ENCODE measurements at regions not wholly inside any gene's neighbourhood (a gene's known extent, or its start where the extent isn't known, plus 50 kb on each side); places are given as distances from the start of the nearest gene placed in this dataset.

DNA sequence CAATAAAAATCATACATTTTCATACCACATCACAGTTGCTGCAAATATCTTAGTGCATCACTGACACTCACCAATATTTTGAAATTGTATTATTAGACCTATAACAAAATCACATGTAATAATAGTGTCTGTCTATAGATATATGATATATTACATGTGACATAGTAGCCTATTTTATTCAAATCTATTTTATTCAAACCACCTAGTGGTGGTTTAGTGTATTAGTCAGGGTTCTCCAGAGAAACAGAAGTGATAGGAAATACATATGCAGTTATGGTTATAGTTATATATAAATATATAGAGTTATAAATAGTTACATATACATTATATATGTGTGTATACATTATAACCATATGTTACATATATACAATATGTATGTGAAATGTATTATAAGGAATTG lies 366.5 kb upstream of the ARID1B start:
- no peaks in the 10 kb centered on the region for H3K36me3 ChIP-seq (replicated peaks in 1 of 2; ENCODE audit: insufficient read depth in 1 of 2, low read depth in 2 of 2)
- no peak overlapping the region for H3K4me3 ChIP-seq
- DNase-seq = no peak
- TF ChIP-seq, protein P1, sequence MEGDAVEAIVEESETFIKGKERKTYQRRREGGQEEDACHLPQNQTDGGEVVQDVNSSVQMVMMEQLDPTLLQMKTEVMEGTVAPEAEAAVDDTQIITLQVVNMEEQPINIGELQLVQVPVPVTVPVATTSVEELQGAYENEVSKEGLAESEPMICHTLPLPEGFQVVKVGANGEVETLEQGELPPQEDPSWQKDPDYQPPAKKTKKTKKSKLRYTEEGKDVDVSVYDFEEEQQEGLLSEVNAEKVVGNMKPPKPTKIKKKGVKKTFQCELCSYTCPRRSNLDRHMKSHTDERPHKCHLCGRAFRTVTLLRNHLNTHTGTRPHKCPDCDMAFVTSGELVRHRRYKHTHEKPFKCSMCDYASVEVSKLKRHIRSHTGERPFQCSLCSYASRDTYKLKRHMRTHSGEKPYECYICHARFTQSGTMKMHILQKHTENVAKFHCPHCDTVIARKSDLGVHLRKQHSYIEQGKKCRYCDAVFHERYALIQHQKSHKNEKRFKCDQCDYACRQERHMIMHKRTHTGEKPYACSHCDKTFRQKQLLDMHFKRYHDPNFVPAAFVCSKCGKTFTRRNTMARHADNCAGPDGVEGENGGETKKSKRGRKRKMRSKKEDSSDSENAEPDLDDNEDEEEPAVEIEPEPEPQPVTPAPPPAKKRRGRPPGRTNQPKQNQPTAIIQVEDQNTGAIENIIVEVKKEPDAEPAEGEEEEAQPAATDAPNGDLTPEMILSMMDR (IDR thresholded peaks at IDR 0.05) = peak in 2 of 7 experiments; percentile 11 to 19
- no peak for TF ChIP-seq POLR2A (IDR thresholded peaks at IDR 0.05)
- no peak for ATAC-seq
- H3K4me1 ChIP-seq = no peaks in the 10 kb centered on the region
- intact Hi-C loops (cut with DNase I) = no loop called here
- no peaks in the 10 kb centered on the region for H3K27me3 ChIP-seq
- no peaks in the 10 kb centered on the region for H3K9me3 ChIP-seq
- H3K27ac ChIP-seq = no peak overlapping the region

DNA sequence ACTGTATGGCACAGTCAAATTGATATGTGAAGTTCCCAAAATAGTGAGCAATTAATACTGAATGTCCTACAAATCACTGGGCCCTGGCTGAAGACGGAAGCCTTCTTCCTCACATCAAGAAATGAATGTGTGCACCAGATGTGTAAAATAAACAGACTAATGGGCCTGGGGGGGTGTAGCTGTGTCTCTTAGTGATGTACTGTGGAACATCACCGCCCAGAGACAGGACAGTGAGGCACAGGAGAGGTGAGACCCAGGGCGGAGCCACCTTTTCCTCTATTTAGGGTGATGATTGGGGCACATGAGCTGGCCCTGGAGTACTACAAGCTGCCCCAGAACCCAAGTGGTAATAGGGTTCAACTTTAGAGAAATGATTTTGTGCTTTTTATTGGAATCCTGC lies 368.5 kb upstream of the ARID1B start:
- ATAC-seq (no peak), DNase-seq (no peak)
- Histone ChIP-seq H3K27me3 (no peaks in the 10 kb centered on the region), H3K9me3 (no peaks in the 10 kb centered on the region), H3K4me3 (no peak overlapping the region), H3K27ac (no peak overlapping the region), H3K4me1 (no peaks in the 10 kb centered on the region), H3K36me3 (replicated peaks in 1 of 2; ENCODE audit: insufficient read depth in 1 of 2, low read depth in 2 of 2) (no peaks in the 10 kb centered on the region)
- intact Hi-C loops (cut with DNase I) = no loop called here
- 72 to 84% methylated on average over 3 of the region's 3 CpGs for WGBS, 2 donors
- TF ChIP-seq, protein P1 (IDR thresholded peaks at IDR 0.05) = no peak
- TF ChIP-seq POLR2A (IDR thresholded peaks at IDR 0.05) = no peak

DNA sequence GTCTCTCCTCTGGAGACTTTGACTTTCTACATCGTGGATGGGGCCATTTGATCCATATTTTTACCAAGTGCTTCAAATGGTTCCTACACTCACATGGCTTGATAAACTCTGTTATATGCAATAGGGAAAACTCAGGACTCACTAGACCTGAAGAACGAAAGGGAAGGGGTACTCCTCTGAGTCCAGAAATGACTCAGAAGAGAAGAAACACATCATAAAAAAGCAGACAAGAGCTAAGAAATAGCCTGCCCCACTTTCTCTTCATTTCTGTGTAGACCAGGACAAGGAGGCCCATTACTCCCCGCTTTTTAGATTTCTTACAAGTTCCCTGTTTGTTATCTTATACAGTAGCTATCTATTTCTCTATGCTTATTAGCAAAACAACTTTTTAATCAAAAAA lies 369.8 kb upstream of the ARID1B start:
- WGBS, 2 donors = 75 to 85% methylated on average over 3 of the region's 3 CpGs
- Histone ChIP-seq H3K36me3 (replicated peaks in 1 of 2; ENCODE audit: insufficient read depth in 1 of 2, low read depth in 2 of 2) (no peaks in the 10 kb centered on the region), H3K27me3 (no peaks in the 10 kb centered on the region), H3K9me3 (no peaks in the 10 kb centered on the region), H3K4me1 (no peaks in the 10 kb centered on the region), H3K4me3 (no peak overlapping the region), H3K27ac (no peak overlapping the region)
- DNase-seq (no peak), ATAC-seq (no peak)
- intact Hi-C loops (cut with DNase I) = no loop called here
- no peak for TF ChIP-seq POLR2A (IDR thresholded peaks at IDR 0.05)
- TF ChIP-seq, protein P1 (IDR thresholded peaks at IDR 0.05) = no peak

DNA sequence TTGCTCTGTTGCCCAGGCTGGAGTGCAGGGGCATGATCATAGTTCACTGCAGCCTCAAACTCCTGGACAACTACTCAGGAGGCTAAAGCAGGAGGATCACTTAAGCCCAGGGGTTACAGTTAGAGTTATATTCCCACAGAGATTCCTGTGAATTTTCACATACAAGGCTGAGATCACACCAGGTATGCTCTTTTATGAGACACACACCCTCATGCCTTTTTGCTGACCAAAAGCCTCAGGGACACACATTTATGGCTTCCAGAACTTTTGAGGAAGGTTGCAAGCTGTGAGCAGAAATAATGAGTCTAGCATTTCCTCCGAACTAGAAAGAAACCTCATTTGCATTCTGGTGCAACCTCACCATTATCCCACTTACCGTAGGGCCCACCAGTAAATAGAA lies 370.5 kb upstream of the ARID1B start:
- WGBS, 2 donors = 80 to 87% methylated on average over 2 of the region's 2 CpGs
- intact Hi-C loops (cut with DNase I) = no loop called here
- no peak for DNase-seq
- no peaks in the 10 kb centered on the region for H3K9me3 ChIP-seq
- H3K36me3 ChIP-seq (replicated peaks in 1 of 2; ENCODE audit: insufficient read depth in 1 of 2, low read depth in 2 of 2) = no peaks in the 10 kb centered on the region
- no peaks in the 10 kb centered on the region for H3K27me3 ChIP-seq
- H3K4me1 ChIP-seq = no peaks in the 10 kb centered on the region
- H3K27ac ChIP-seq = no peak overlapping the region
- no peak for TF ChIP-seq POLR2A (IDR thresholded peaks at IDR 0.05)
- TF ChIP-seq, protein P1 (IDR thresholded peaks at IDR 0.05) = no peak
- no peak overlapping the region for H3K4me3 ChIP-seq
- no peak for ATAC-seq

DNA sequence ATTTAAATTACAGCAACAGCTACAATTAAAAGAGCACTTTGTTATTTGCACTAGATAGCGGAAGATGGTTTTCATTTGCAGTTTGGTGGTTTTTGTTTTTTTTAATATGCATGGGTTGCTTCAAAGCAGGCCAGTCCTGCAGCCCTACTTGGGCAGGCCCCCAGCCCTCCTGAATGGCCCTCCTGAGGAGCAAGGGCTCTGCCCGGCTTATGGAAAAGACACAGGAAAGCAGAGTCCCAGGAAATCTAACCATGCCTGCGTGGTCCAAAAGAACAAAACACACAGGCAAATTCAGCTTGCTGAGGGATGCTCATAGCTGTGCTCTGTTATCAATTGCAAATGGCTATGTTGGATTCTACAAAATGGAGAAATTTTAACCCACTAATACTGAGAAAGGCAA lies 371.1 kb upstream of the ARID1B start:
- no peak for TF ChIP-seq POLR2A (IDR thresholded peaks at IDR 0.05)
- TF ChIP-seq, protein P1 (IDR thresholded peaks at IDR 0.05) = no peak
- no peaks in the 10 kb centered on the region for H3K27me3 ChIP-seq
- WGBS, 2 donors = 67 to 83% methylated on average over 3 of the region's 3 CpGs
- intact Hi-C loops (cut with DNase I) = no loop called here
- no peaks in the 10 kb centered on the region for H3K9me3 ChIP-seq
- H3K36me3 ChIP-seq (replicated peaks in 1 of 2; ENCODE audit: insufficient read depth in 1 of 2, low read depth in 2 of 2) = no peaks in the 10 kb centered on the region
- ATAC-seq (no peak), DNase-seq (no peak)
- no peak overlapping the region for H3K27ac ChIP-seq
- H3K4me1 ChIP-seq = no peaks in the 10 kb centered on the region
- H3K4me3 ChIP-seq = no peak overlapping the region

All from body of pancreas (tissue), 4 donors.